CD4-positive, alpha-beta memory T cell (primary cell): ENCODE measurements at regions not wholly inside any gene's neighbourhood (a gene's known extent, or its start where the extent isn't known, plus 50 kb on each side); places are given as distances from the start of the nearest gene placed in this dataset.

Source experiments
- CTCF ChIA-PET: fragments of 350-600 bp; sonication (Branson Sonifier 250); formaldehyde crosslinking; loops from one replicate; lab custom pipeline; 2021; ENCODE audit warnings: inconsistent platforms; ENCODE audit not compliant: partially characterized antibody; lab: Charles Lee
- POLR2A ChIA-PET: fragments of 350-600 bp; sonication (Branson Sonifier 250); formaldehyde crosslinking; loops from one replicate; lab custom pipeline; 2021; ENCODE audit not compliant: partially characterized antibody; lab: Charles Lee
- DNase-seq, 5 donors: peaks; one replicate each; pipeline versions ENCODE4 v3.0.0 to v3.0.0-alpha.2; 2020 to 2022; ENCODE audit warnings: mixed read lengths in 1 of 5
- H3K27ac ChIP-seq: one replicate; pipeline ENCODE4 v1.7.0; 2013; ENCODE audit warnings: low read depth, low read length
- H3K27me3 ChIP-seq: 2 replicates; pipeline ENCODE4 v1.7.0; 2013; ENCODE audit warnings: mild to moderate bottlenecking, low read length, moderate library complexity; ENCODE audit not compliant: insufficient read depth
- H3K36me3 ChIP-seq: 2 replicates; pipeline ENCODE4 v1.7.0; 2013; ENCODE audit warnings: mild to moderate bottlenecking, low read length, moderate library complexity; ENCODE audit not compliant: insufficient read depth
- H3K4me1 ChIP-seq: 2 replicates; pipeline ENCODE4 v1.7.0; 2013; ENCODE audit warnings: mild to moderate bottlenecking, low read length, moderate library complexity; ENCODE audit not compliant: insufficient read depth
- H3K4me3 ChIP-seq, 2 donors: one replicate each; pipeline ENCODE4 v1.7.0; 2013; ENCODE audit warnings: low read length in 2 of 2, mild to moderate bottlenecking in 1 of 2
- H3K9me3 ChIP-seq, 2 donors: one replicate each; pipeline ENCODE4 v1.7.0; 2013; ENCODE audit warnings: low read length in 2 of 2, control low read depth in 1 of 2; ENCODE audit not compliant: control insufficient read depth in 1 of 2
- H3K27ac Mint-ChIP-seq, 7 donors: one replicate each; pipeline ENCODE4 v1.8.0; 2020 to 2021; ENCODE audit warnings: mixed read lengths in 7 of 7, mild to moderate bottlenecking in 6 of 7, inconsistent platforms in 3 of 7, moderate library complexity in 3 of 7
- H3K27me3 Mint-ChIP-seq, 2 donors: one replicate each; pipeline ENCODE4 v1.8.0; 2020 to 2021; ENCODE audit warnings: mixed read lengths in 2 of 2
- H3K36me3 Mint-ChIP-seq, 2 donors: one replicate each; pipeline ENCODE4 v1.8.0; 2020 to 2021; ENCODE audit warnings: mixed read lengths in 2 of 2, inconsistent platforms in 1 of 2, mild to moderate bottlenecking in 1 of 2
- H3K4me1 Mint-ChIP-seq, 4 donors: one replicate each; pipeline ENCODE4 v1.8.0; 2020 to 2021; ENCODE audit warnings: mixed read lengths in 4 of 4, mild to moderate bottlenecking in 1 of 4
- H3K4me3 Mint-ChIP-seq, 8 donors: one replicate each; pipeline ENCODE4 v1.8.0; 2020 to 2021; ENCODE audit warnings: mixed read lengths in 8 of 8, mild to moderate bottlenecking in 7 of 8, moderate library complexity in 6 of 8, inconsistent platforms in 3 of 8
- H3K9me3 Mint-ChIP-seq, 8 donors: one replicate each; pipeline ENCODE4 v1.8.0; 2020 to 2021; ENCODE audit warnings: mixed read lengths in 8 of 8, mild to moderate bottlenecking in 5 of 8, inconsistent platforms in 3 of 8, moderate library complexity in 1 of 8
- intact Hi-C: fragments of 100-400 bp; cut with micrococcal nuclease; formaldehyde crosslinking; loops from one replicate; pipeline ENCODE4 v1.15.1; 2023

- Histone ChIP-seq H3K4me1 (no peaks in the 10 kb centered on the region), H3K27ac (no peak overlapping the region), H3K36me3 (no peaks in the 10 kb centered on the region), H3K4me3 (no peak overlapping the region), H3K9me3 (no peaks in the 10 kb centered on the region), H3K27me3 (no peaks in the 10 kb centered on the region)
- POLR2A ChIA-PET, result no interaction called here
- Mint-ChIP-seq H3K36me3 (no peaks in the 10 kb centered on the region), H3K4me3 (no peak overlapping the region), H3K4me1 (no peaks in the 10 kb centered on the region), H3K27ac (no peak overlapping the region), H3K27me3 (peaks cover 7 to 10% of the 10 kb centered on the region in 2 donors), H3K9me3 (no peaks in the 10 kb centered on the region)
- intact Hi-C loops, result no loop called here
- CTCF ChIA-PET, result interaction anchor here (1.4 kb wide), 1 partner anchor 16 kb away, joined by 5 read pairs; no protein-coding TSS in a partner anchor
- DNase-seq, result no peak
Observed at GRCh38 chr7:22066522-22066921, 120.8 kb upstream of the CDCA7L start.

GRCh38 chr7:22064816-22065215 lies 119.1 kb upstream of the CDCA7L start:
- CTCF ChIA-PET, result no interaction called here
- POLR2A ChIA-PET, result no interaction called here

GRCh38 chr7:22061775-22062174 lies 116.1 kb upstream of the CDCA7L start:
- H3K4me1 Mint-ChIP-seq, result no peaks in the 10 kb centered on the region
- no peaks in the 10 kb centered on the region for H3K36me3 ChIP-seq
- ChIA-PET POLR2A (no interaction called here), CTCF (no interaction called here)
- H3K27ac Mint-ChIP-seq, result no peak overlapping the region
- H3K4me3 Mint-ChIP-seq, result no peak overlapping the region
- DNase-seq, result no peak
- peaks cover 0 to 1% (median 0%) of the 10 kb centered on the region in 8 donors for H3K9me3 Mint-ChIP-seq
- H3K36me3 Mint-ChIP-seq, result no peaks in the 10 kb centered on the region
- H3K27ac ChIP-seq, result no peak overlapping the region
- H3K4me3 ChIP-seq, result no peak overlapping the region
- no peaks in the 10 kb centered on the region for H3K27me3 ChIP-seq
- intact Hi-C loops, result no loop called here
- H3K27me3 Mint-ChIP-seq, result peaks cover 6 to 11% of the 10 kb centered on the region in 2 donors
- H3K9me3 ChIP-seq, result no peaks in the 10 kb centered on the region
- H3K4me1 ChIP-seq, result no peaks in the 10 kb centered on the region

More at GRCh38 chr7:22064816-22065215, 119.1 kb upstream of the CDCA7L start:
- no peak overlapping the region for H3K4me3 Mint-ChIP-seq
- Histone ChIP-seq H3K27me3 (no peaks in the 10 kb centered on the region), H3K4me3 (no peak overlapping the region), H3K27ac (no peak overlapping the region), H3K9me3 (no peaks in the 10 kb centered on the region), H3K36me3 (no peaks in the 10 kb centered on the region), H3K4me1 (no peaks in the 10 kb centered on the region)
- no peaks in the 10 kb centered on the region for H3K9me3 Mint-ChIP-seq
- no peaks in the 10 kb centered on the region for H3K36me3 Mint-ChIP-seq
- H3K4me1 Mint-ChIP-seq, result no peaks in the 10 kb centered on the region
- no peak for DNase-seq
- H3K27ac Mint-ChIP-seq, result no peak overlapping the region
- intact Hi-C loops, result no loop called here
- H3K27me3 Mint-ChIP-seq, result peaks cover 10 to 12% of the 10 kb centered on the region in 2 donors

- Histone ChIP-seq H3K4me1 (no peaks in the 10 kb centered on the region), H3K27me3 (no peaks in the 10 kb centered on the region), H3K4me3 (no peak overlapping the region), H3K27ac (no peak overlapping the region), H3K9me3 (no peaks in the 10 kb centered on the region), H3K36me3 (no peaks in the 10 kb centered on the region)
- ChIA-PET CTCF (no interaction called here), POLR2A (no interaction called here)
- peaks cover 0 to 1% (median 0%) of the 10 kb centered on the region in 8 donors for H3K9me3 Mint-ChIP-seq
- peaks cover 6 to 11% of the 10 kb centered on the region in 2 donors for H3K27me3 Mint-ChIP-seq
- H3K4me1 Mint-ChIP-seq, result no peaks in the 10 kb centered on the region
- no peak overlapping the region for H3K4me3 Mint-ChIP-seq
- intact Hi-C loops, result no loop called here
- no peaks in the 10 kb centered on the region for H3K36me3 Mint-ChIP-seq
- no peak for DNase-seq
- no peak overlapping the region for H3K27ac Mint-ChIP-seq
Observed at GRCh38 chr7:22060863-22061262, 115.2 kb upstream of the CDCA7L start.

GRCh38 chr7:22060197-22060596 lies 114.5 kb upstream of the CDCA7L start:
- H3K9me3 Mint-ChIP-seq, result peaks cover 0 to 1% (median 0%) of the 10 kb centered on the region in 8 donors
- no peak overlapping the region for H3K4me3 Mint-ChIP-seq
- Histone ChIP-seq H3K4me1 (no peaks in the 10 kb centered on the region), H3K36me3 (no peaks in the 10 kb centered on the region), H3K9me3 (no peaks in the 10 kb centered on the region), H3K27ac (no peak overlapping the region), H3K27me3 (no peaks in the 10 kb centered on the region), H3K4me3 (no peak overlapping the region)
- no peaks in the 10 kb centered on the region for H3K4me1 Mint-ChIP-seq
- no peaks in the 10 kb centered on the region for H3K36me3 Mint-ChIP-seq
- peaks cover 8 to 13% of the 10 kb centered on the region in 2 donors for H3K27me3 Mint-ChIP-seq
- no peak overlapping the region for H3K27ac Mint-ChIP-seq
- ChIA-PET CTCF (no interaction called here), POLR2A (no interaction called here)
- no peak for DNase-seq
- intact Hi-C loops, result no loop called here

- H3K36me3 Mint-ChIP-seq, result no peaks in the 10 kb centered on the region
- intact Hi-C loops, result no loop called here
- ChIA-PET POLR2A (no interaction called here), CTCF (no interaction called here)
- Histone ChIP-seq H3K4me1 (no peaks in the 10 kb centered on the region), H3K9me3 (no peaks in the 10 kb centered on the region), H3K27me3 (no peaks in the 10 kb centered on the region), H3K27ac (no peak overlapping the region), H3K4me3 (no peak overlapping the region), H3K36me3 (no peaks in the 10 kb centered on the region)
- no peak overlapping the region for H3K4me3 Mint-ChIP-seq
- no peaks in the 10 kb centered on the region for H3K4me1 Mint-ChIP-seq
- H3K27ac Mint-ChIP-seq, result no peak overlapping the region
- peaks cover 0 to 1% (median 0%) of the 10 kb centered on the region in 8 donors for H3K9me3 Mint-ChIP-seq
- peaks cover 9 to 17% of the 10 kb centered on the region in 2 donors for H3K27me3 Mint-ChIP-seq
- no peak for DNase-seq
Observed at GRCh38 chr7:22055226-22055625, 109.5 kb upstream of the CDCA7L start.

GRCh38 chr7:22052674-22053365 lies 107.1 kb upstream of the CDCA7L start:
- no peak overlapping the region for H3K4me3 ChIP-seq
- H3K27ac ChIP-seq, result no peak overlapping the region
- intact Hi-C loops, result no loop called here

More at GRCh38 chr7:22052674-22053365, 107.1 kb upstream of the CDCA7L start:
- Mint-ChIP-seq H3K27me3 (peaks cover 5 to 18% of the 10 kb centered on the region in 2 donors), H3K27ac (no peak overlapping the region), H3K9me3 (no peaks in the 10 kb centered on the region), H3K4me3 (no peak overlapping the region), H3K36me3 (no peaks in the 10 kb centered on the region), H3K4me1 (no peaks in the 10 kb centered on the region)
- Histone ChIP-seq H3K36me3 (no peaks in the 10 kb centered on the region), H3K9me3 (no peaks in the 10 kb centered on the region), H3K27me3 (no peaks in the 10 kb centered on the region), H3K4me1 (no peaks in the 10 kb centered on the region)
- DNase-seq, result no peak
- POLR2A ChIA-PET, result no interaction called here
- CTCF ChIA-PET, result no interaction called here
